Mesenchymal stem cell (in vitro differentiated cells and primary cell): ENCODE measurements at regions not wholly inside any gene's neighbourhood (a gene's known extent, or its start where the extent isn't known, plus 50 kb on each side); places are given as distances from the start of the nearest gene placed in this dataset.

Experiments
- DNase-seq: peaks from one replicate; pipeline ENCODE4 v3.0.0-alpha.2; 2013
- H2AFZ ChIP-seq: one replicate; pipeline ENCODE4 v1.6.1; 2013; ENCODE audit warnings: low read depth, mild to moderate bottlenecking, control low read depth, inconsistent platforms, low read length, moderate library complexity
- H2AK5ac ChIP-seq: 2 replicates; pipeline ENCODE4 v1.6.1; 2013; ENCODE audit warnings: low read length, moderate library complexity, mild to moderate bottlenecking, inconsistent platforms; ENCODE audit not compliant: severe bottlenecking
- H2BK120ac ChIP-seq: one replicate; pipeline ENCODE4 v1.6.1; 2013; ENCODE audit warnings: low read depth, mild to moderate bottlenecking, inconsistent platforms, low read length, moderate library complexity
- H2BK12ac ChIP-seq, 2 experiments: one replicate each; pipeline ENCODE4 v1.6.1; 2013; ENCODE audit warnings: inconsistent platforms in 2 of 2, low read length in 2 of 2, mild to moderate bottlenecking in 2 of 2, moderate library complexity in 2 of 2, control low read depth in 1 of 2
- H2BK15ac ChIP-seq: one replicate; pipeline ENCODE4 v1.6.1; 2013; ENCODE audit warnings: mild to moderate bottlenecking, low read depth, inconsistent platforms; ENCODE audit not compliant: poor library complexity, severe bottlenecking
- H2BK5ac ChIP-seq: 2 replicates; pipeline ENCODE4 v1.6.1; 2013; ENCODE audit warnings: low read depth, mild to moderate bottlenecking, low read length, control low read depth, inconsistent platforms; ENCODE audit not compliant: poor library complexity, severe bottlenecking
- H3K14ac ChIP-seq, 2 experiments: one replicate each; pipeline ENCODE4 v1.6.1; 2013; ENCODE audit warnings: inconsistent platforms in 2 of 2, low read length in 2 of 2, control low read depth in 1 of 2, mild to moderate bottlenecking in 1 of 2, moderate library complexity in 1 of 2
- H3K18ac ChIP-seq, 2 experiments: one replicate each; pipeline ENCODE4 v1.6.1; 2013; ENCODE audit warnings: inconsistent platforms in 2 of 2, low read length in 2 of 2, control low read depth in 1 of 2, low read depth in 1 of 2, mild to moderate bottlenecking in 1 of 2
- H3K23ac ChIP-seq, 2 experiments: one replicate each; pipeline ENCODE4 v1.6.1; 2013; ENCODE audit warnings: inconsistent platforms in 2 of 2, low read length in 2 of 2, mild to moderate bottlenecking in 2 of 2, moderate library complexity in 2 of 2, control low read depth in 1 of 2
- H3K27ac ChIP-seq: 2 replicates; pipeline ENCODE4 v1.5.1; 2013; ENCODE audit warnings: mild to moderate bottlenecking, moderate library complexity, low read length, control low read depth, inconsistent platforms; ENCODE audit not compliant: poor library complexity, severe bottlenecking
- H3K27me3 ChIP-seq, 2 experiments: 2 replicates each; pipeline versions ENCODE4 v1.6.1 to v1.7.0; 2013; ENCODE audit warnings: low read length in 2 of 2, mild to moderate bottlenecking in 2 of 2, moderate library complexity in 2 of 2, control low read depth in 1 of 2, inconsistent platforms in 1 of 2; ENCODE audit not compliant: control insufficient read depth in 1 of 2, insufficient read depth in 1 of 2
- H3K36me3 ChIP-seq, 2 experiments: 2 replicates each; pipeline versions ENCODE4 v1.6.1 to v1.7.0; 2013; ENCODE audit warnings: low read length in 2 of 2, control low read depth in 1 of 2, inconsistent platforms in 1 of 2, low read depth in 1 of 2, mild to moderate bottlenecking in 1 of 2; ENCODE audit not compliant: insufficient read depth in 2 of 2, control insufficient read depth in 1 of 2
- H3K4ac ChIP-seq, 2 experiments: one replicate each; pipeline ENCODE4 v1.6.1; 2013; ENCODE audit warnings: inconsistent platforms in 2 of 2, low read length in 2 of 2, mild to moderate bottlenecking in 2 of 2, moderate library complexity in 2 of 2, control low read depth in 1 of 2, low read depth in 1 of 2
- H3K4me1 ChIP-seq: 2 replicates; pipeline ENCODE4 v1.6.1; 2013; ENCODE audit warnings: low read depth, low read length, control low read depth; ENCODE audit not compliant: control insufficient read depth, insufficient read depth
- H3K4me2 ChIP-seq: 2 replicates; pipeline ENCODE4 v1.6.1; 2013; ENCODE audit warnings: low read length, mild to moderate bottlenecking, inconsistent platforms; ENCODE audit not compliant: poor library complexity, severe bottlenecking
- H3K4me3 ChIP-seq, 2 experiments: 2 replicates each; pipeline versions ENCODE4 v1.5.1 to v1.7.0; 2013; ENCODE audit warnings: low read length in 2 of 2, mild to moderate bottlenecking in 2 of 2, control low read depth in 1 of 2, low read depth in 1 of 2; ENCODE audit not compliant: insufficient read depth in 1 of 2
- H3K79me1 ChIP-seq: replicated peaks from 2 replicates; pipeline ENCODE4 v1.6.1; 2013; ENCODE audit warnings: mild to moderate bottlenecking, control low read depth, low read length, inconsistent platforms; ENCODE audit not compliant: poor library complexity, severe bottlenecking
- H3K9ac ChIP-seq: 2 replicates; pipeline ENCODE4 v1.7.0; 2013; ENCODE audit warnings: mild to moderate bottlenecking, low read length, moderate library complexity
- H3K9me3 ChIP-seq: 2 replicates; pipeline ENCODE4 v1.7.0; 2013; ENCODE audit warnings: mild to moderate bottlenecking, low read length; ENCODE audit not compliant: control insufficient read depth
- H4K8ac ChIP-seq: one replicate; pipeline ENCODE4 v1.6.1; 2013; ENCODE audit warnings: inconsistent platforms, mild to moderate bottlenecking, low read length, moderate library complexity
- H4K91ac ChIP-seq: one replicate; pipeline ENCODE4 v1.6.1; 2013; ENCODE audit warnings: mild to moderate bottlenecking, low read length, inconsistent platforms
- whole genome bisulfite sequencing: methylation state at CpG from one replicate; pipeline ENCODE4 v1.1.7; 2013; ENCODE audit warnings: mixed read lengths; 5-methylcytosine and 5-hydroxymethylcytosine counted together

DNA sequence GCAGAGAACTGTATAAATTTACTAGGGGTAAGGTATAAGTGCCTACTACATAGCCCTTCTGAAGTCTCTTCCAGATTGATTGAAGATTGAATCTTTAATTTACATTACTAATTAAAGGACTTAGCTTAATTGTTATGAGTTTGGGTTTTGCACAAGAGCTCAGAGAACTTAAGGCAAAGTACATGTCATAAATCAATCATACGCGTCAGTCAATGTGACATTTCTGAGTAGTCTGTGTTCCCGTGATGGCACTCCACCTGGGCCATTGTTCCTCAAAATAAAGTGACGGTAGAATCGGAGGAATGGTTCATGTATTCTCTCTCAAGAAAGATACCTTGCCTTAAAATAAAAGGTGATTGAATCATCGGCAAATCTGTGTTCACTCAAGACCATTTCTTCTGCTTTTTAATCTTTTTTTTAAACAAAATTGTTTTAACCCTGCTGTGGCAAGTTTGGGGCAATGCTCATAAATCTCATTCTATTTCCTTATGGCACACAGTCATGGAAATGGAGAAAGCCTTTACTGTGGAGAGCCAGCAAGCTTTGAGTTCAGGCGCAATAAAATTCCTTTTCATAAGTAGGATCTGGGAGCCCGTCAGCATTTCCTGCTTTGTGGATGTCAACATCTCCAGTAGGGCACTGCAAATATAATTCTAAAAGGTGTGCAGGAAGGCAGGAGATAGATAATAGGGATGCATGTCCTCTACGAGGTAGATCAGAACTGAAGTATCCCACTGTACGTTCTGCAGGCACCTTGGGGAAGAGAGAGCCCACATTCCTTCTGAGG, 427.4 kb downstream of the GATA3 start:
- no peak overlapping the region for H2BK5ac ChIP-seq
- H3K14ac ChIP-seq: no peak overlapping the region
- H3K9ac ChIP-seq: no peak overlapping the region
- H3K36me3 ChIP-seq: no peaks in the 10 kb centered on the region
- H3K18ac ChIP-seq: no peak overlapping the region
- H4K8ac ChIP-seq: no peak overlapping the region
- no peaks in the 10 kb centered on the region for H3K4me1 ChIP-seq
- no peak overlapping the region for H2BK120ac ChIP-seq
- no peaks in the 10 kb centered on the region for H3K27me3 ChIP-seq
- no peak overlapping the region for H2AFZ ChIP-seq
- no peak overlapping the region for H3K27ac ChIP-seq
- no peaks in the 10 kb centered on the region for H3K79me1 ChIP-seq
- WGBS: 87% methylated on average over 10 of the region's 10 CpGs
- no peak overlapping the region for H3K23ac ChIP-seq
- no peak overlapping the region for H2BK15ac ChIP-seq
- peaks cover 5% of the 10 kb centered on the region for H3K9me3 ChIP-seq
- H2AK5ac ChIP-seq: no peak overlapping the region
- H3K4me3 ChIP-seq: no peak overlapping the region
- no peak overlapping the region for H2BK12ac ChIP-seq
- no peak for DNase-seq
- H3K4ac ChIP-seq: no peak overlapping the region
- no peak overlapping the region for H3K4me2 ChIP-seq
- H4K91ac ChIP-seq: no peak overlapping the region

- Histone ChIP-seq H3K27me3 (no peaks in the 10 kb centered on the region), H2AK5ac (no peak overlapping the region), H3K4me2 (no peak overlapping the region), H4K8ac (no peak overlapping the region), H3K9me3 (no peaks in the 10 kb centered on the region), H3K4me3 (no peak overlapping the region), H3K79me1 (no peaks in the 10 kb centered on the region), H2BK120ac (no peak overlapping the region), H2BK5ac (no peak overlapping the region), H3K14ac (no peak overlapping the region), H4K91ac (no peak overlapping the region), H3K36me3 (no peaks in the 10 kb centered on the region), H2BK12ac (no peak overlapping the region), H3K27ac (no peak overlapping the region), H3K4ac (no peak overlapping the region), H2BK15ac (no peak overlapping the region), H2AFZ (no peak overlapping the region), H3K4me1 (no peaks in the 10 kb centered on the region), H3K23ac (no peak overlapping the region), H3K9ac (no peak overlapping the region), H3K18ac (no peak overlapping the region)
- WGBS: 68% methylated on average over 5 of the region's 6 CpGs
- DNase-seq: no peak
Observed at GRCh38 chr10:8485032-8485431, 430.5 kb downstream of the GATA3 start.

- H3K14ac ChIP-seq: no peak overlapping the region
- no peak overlapping the region for H3K4ac ChIP-seq
- H3K27ac ChIP-seq: no peak overlapping the region
- H3K36me3 ChIP-seq: no peaks in the 10 kb centered on the region
- H3K27me3 ChIP-seq: no peaks in the 10 kb centered on the region
- H2BK15ac ChIP-seq: no peak overlapping the region
- no peak overlapping the region for H2AK5ac ChIP-seq
- no peak overlapping the region for H3K9ac ChIP-seq
- H3K23ac ChIP-seq: no peak overlapping the region
- H2BK5ac ChIP-seq: no peak overlapping the region
- no peak overlapping the region for H2BK120ac ChIP-seq
- no peaks in the 10 kb centered on the region for H3K9me3 ChIP-seq
- no peak overlapping the region for H2BK12ac ChIP-seq
- H3K4me2 ChIP-seq: no peak overlapping the region
- no peak overlapping the region for H3K4me3 ChIP-seq
- no peak overlapping the region for H3K18ac ChIP-seq
- H3K4me1 ChIP-seq: no peaks in the 10 kb centered on the region
- WGBS: 76% methylated on average over 7 of the region's 7 CpGs
- H4K91ac ChIP-seq: no peak overlapping the region
- no peak overlapping the region for H4K8ac ChIP-seq
- no peak overlapping the region for H2AFZ ChIP-seq
- DNase-seq: no peak
- H3K79me1 ChIP-seq: no peaks in the 10 kb centered on the region
Observed at GRCh38 chr10:8487346-8487745, 432.9 kb downstream of the GATA3 start.

GRCh38 chr10:8489232-8489631, 434.7 kb downstream of the GATA3 start:
- Histone ChIP-seq H2AFZ (no peak overlapping the region), H2AK5ac (no peak overlapping the region), H3K18ac (no peak overlapping the region), H3K36me3 (no peaks in the 10 kb centered on the region), H4K91ac (no peak overlapping the region), H3K4me3 (no peak overlapping the region), H2BK15ac (no peak overlapping the region), H4K8ac (no peak overlapping the region), H3K27ac (no peak overlapping the region), H2BK120ac (no peak overlapping the region), H3K14ac (no peak overlapping the region), H3K27me3 (no peaks in the 10 kb centered on the region), H2BK5ac (no peak overlapping the region), H2BK12ac (no peak overlapping the region), H3K9me3 (no peaks in the 10 kb centered on the region), H3K4ac (no peak overlapping the region), H3K9ac (no peak overlapping the region), H3K23ac (no peak overlapping the region), H3K79me1 (no peaks in the 10 kb centered on the region), H3K4me2 (no peak overlapping the region), H3K4me1 (no peaks in the 10 kb centered on the region)
- WGBS: 78% methylated on average over 2 of the region's 3 CpGs
- DNase-seq: no peak
